ENCODE measurements at regions not wholly inside any gene's neighbourhood (a gene's known extent, or its start where the extent isn't known, plus 50 kb on each side); places are given as distances from the start of the nearest gene placed in this dataset.

DNA sequence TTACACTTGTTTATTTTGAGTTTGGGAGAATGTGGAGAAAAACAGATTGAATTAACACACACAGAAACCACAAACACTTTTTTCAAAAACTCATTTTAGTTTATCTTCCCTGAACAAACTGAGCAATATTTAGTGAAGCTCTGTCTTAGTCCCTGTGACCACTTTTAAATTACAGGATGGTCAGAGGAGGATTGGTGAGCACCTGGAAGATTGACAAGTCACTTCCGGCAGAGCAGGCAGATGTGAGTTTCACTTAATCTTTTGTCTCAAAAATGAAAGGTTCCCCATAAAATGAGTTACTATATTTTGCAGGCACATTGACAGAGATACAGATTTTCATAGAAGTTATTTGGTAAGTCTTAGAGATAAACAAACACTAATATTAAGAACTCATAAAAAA lies 970.1 kb downstream of the ADGRL3 start:
- no peak overlapping the region for H3K4me3 ChIP-seq (ENCODE audit: low read depth, low read length)
- no peaks in the 10 kb centered on the region for H3K36me3 ChIP-seq (ENCODE audit: control insufficient read depth in 1 of 2, insufficient read depth in 2 of 2, low read length in 2 of 2)
- H3K18ac ChIP-seq (ENCODE audit: low read length), result no peak overlapping the region
- no peak overlapping the region for H2AFZ ChIP-seq (ENCODE audit: insufficient read depth, low read length, poor library complexity)
- no peak overlapping the region for H2BK5ac ChIP-seq (ENCODE audit: low read depth, low read length, poor library complexity)
- H4K8ac ChIP-seq (ENCODE audit: low read depth, low read length), result no peak overlapping the region
- no peak overlapping the region for H4K12ac ChIP-seq (ENCODE audit: low read depth, low read length)
- no CpG with 5 or more reads among the region's 1 CpG for WGBS (ENCODE audit: extremely low coverage, insufficient coverage, insufficient read length)
- H3K79me2 ChIP-seq (ENCODE audit: control insufficient read depth, insufficient read depth, low read length, poor library complexity), result no peaks in the 10 kb centered on the region
- no peak overlapping the region for H3K23ac ChIP-seq (ENCODE audit: low read length)
- no peak overlapping the region for H3K27ac ChIP-seq (ENCODE audit: low read depth, low read length)
- H3K4me2 ChIP-seq (ENCODE audit: low read length), result no peak overlapping the region
- no peaks in the 10 kb centered on the region for H3K9me3 ChIP-seq (ENCODE audit: insufficient read depth, low read depth, low read length)
- H4K91ac ChIP-seq (ENCODE audit: low read depth, low read length), result no peak overlapping the region
- no peaks in the 10 kb centered on the region for H3K79me1 ChIP-seq (ENCODE audit: low read length)
- no peak overlapping the region for H2BK12ac ChIP-seq (ENCODE audit: low read length)
- no peaks in the 10 kb centered on the region for H3K27me3 ChIP-seq (ENCODE audit: insufficient read depth, low read length)
- H3K4ac ChIP-seq (ENCODE audit: low read depth, low read length), result no peak overlapping the region
- no peak for DNase-seq
- H3K14ac ChIP-seq (ENCODE audit: low read length), result no peak overlapping the region
- no peak overlapping the region for H3K9ac ChIP-seq (ENCODE audit: low read length)
- no peaks in the 10 kb centered on the region for H3K4me1 ChIP-seq (ENCODE audit: control insufficient read depth in 1 of 2, insufficient read depth in 2 of 2, low read length in 2 of 2)
- H2AK5ac ChIP-seq (ENCODE audit: low read length), result no peak overlapping the region
- no peak overlapping the region for H2BK120ac ChIP-seq (ENCODE audit: insufficient read depth, low read length, poor library complexity)

DNA sequence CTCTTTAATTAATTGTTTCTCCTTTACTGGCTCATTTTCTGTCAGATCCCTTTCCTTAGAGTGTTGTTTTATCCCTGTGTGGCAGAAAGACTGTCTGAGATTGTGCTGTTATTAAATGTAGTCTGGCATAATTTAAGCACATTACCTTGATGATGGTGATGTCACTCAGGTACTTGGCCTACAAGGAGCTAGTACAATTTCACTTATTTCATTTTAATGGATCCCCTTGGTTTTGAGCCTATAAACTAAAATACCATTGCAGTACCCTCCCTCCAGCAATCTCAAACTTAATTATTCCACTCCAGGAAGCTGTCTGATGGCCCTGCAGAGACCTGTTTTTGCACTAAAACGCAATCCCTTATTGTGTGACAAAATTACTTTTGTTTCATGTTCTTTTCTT lies 968.6 kb downstream of the ADGRL3 start:
- Histone ChIP-seq H3K4me1 (ENCODE audit: control insufficient read depth in 1 of 2, insufficient read depth in 2 of 2, low read length in 2 of 2) (no peaks in the 10 kb centered on the region), H3K27me3 (ENCODE audit: insufficient read depth, low read length) (no peaks in the 10 kb centered on the region), H3K27ac (ENCODE audit: low read depth, low read length) (no peak overlapping the region), H2BK5ac (ENCODE audit: low read depth, low read length, poor library complexity) (no peak overlapping the region), H3K4me3 (ENCODE audit: low read depth, low read length) (no peak overlapping the region), H3K18ac (ENCODE audit: low read length) (no peak overlapping the region), H2AFZ (ENCODE audit: insufficient read depth, low read length, poor library complexity) (no peak overlapping the region), H3K4me2 (ENCODE audit: low read length) (no peak overlapping the region), H3K4ac (ENCODE audit: low read depth, low read length) (no peak overlapping the region), H3K79me1 (ENCODE audit: low read length) (no peaks in the 10 kb centered on the region), H4K91ac (ENCODE audit: low read depth, low read length) (no peak overlapping the region), H2BK120ac (ENCODE audit: insufficient read depth, low read length, poor library complexity) (no peak overlapping the region), H3K79me2 (ENCODE audit: control insufficient read depth, insufficient read depth, low read length, poor library complexity) (no peaks in the 10 kb centered on the region), H3K36me3 (ENCODE audit: control insufficient read depth in 1 of 2, insufficient read depth in 2 of 2, low read length in 2 of 2) (no peaks in the 10 kb centered on the region), H3K23ac (ENCODE audit: low read length) (no peak overlapping the region), H3K9ac (ENCODE audit: low read length) (no peak overlapping the region), H2BK12ac (ENCODE audit: low read length) (no peak overlapping the region), H4K8ac (ENCODE audit: low read depth, low read length) (no peak overlapping the region), H3K14ac (ENCODE audit: low read length) (no peak overlapping the region), H3K9me3 (ENCODE audit: insufficient read depth, low read depth, low read length) (no peaks in the 10 kb centered on the region), H4K12ac (ENCODE audit: low read depth, low read length) (no peak overlapping the region), H2AK5ac (ENCODE audit: low read length) (no peak overlapping the region)
- no CpG with 5 or more reads among the region's 1 CpG for WGBS (ENCODE audit: extremely low coverage, insufficient coverage, insufficient read length)
- DNase-seq, result no peak

DNA sequence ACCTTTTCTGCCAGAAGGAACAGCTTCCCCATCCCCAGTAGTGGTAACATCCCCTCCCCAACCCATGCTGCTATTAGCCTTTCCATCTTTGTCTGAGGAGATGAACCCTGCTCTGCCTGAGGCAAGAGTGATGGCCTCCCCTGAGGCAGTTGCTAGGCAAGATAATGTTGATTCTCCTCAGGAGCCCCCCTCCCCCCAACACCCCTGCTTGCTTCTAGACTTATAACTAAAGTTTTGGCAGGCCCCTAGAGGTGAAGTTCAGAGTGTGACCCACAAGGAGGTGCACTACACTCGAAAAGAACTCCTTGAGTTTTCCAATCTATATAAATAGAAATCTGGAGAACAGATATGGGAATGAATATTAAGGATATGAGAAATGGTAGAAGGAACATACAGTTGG lies 962.5 kb downstream of the ADGRL3 start:
- Histone ChIP-seq H3K4me1 (ENCODE audit: control insufficient read depth in 1 of 2, insufficient read depth in 2 of 2, low read length in 2 of 2) (no peaks in the 10 kb centered on the region), H2AK5ac (ENCODE audit: low read length) (no peak overlapping the region), H3K18ac (ENCODE audit: low read length) (no peak overlapping the region), H4K91ac (ENCODE audit: low read depth, low read length) (no peak overlapping the region), H3K4me2 (ENCODE audit: low read length) (no peak overlapping the region), H3K27ac (ENCODE audit: low read depth, low read length) (no peak overlapping the region), H3K79me1 (ENCODE audit: low read length) (no peaks in the 10 kb centered on the region), H3K27me3 (ENCODE audit: insufficient read depth, low read length) (no peaks in the 10 kb centered on the region), H3K9me3 (ENCODE audit: insufficient read depth, low read depth, low read length) (peaks cover 2% of the 10 kb centered on the region), H4K8ac (ENCODE audit: low read depth, low read length) (no peak overlapping the region), H2BK120ac (ENCODE audit: insufficient read depth, low read length, poor library complexity) (no peak overlapping the region), H3K4ac (ENCODE audit: low read depth, low read length) (no peak overlapping the region), H4K12ac (ENCODE audit: low read depth, low read length) (no peak overlapping the region), H3K79me2 (ENCODE audit: control insufficient read depth, insufficient read depth, low read length, poor library complexity) (no peaks in the 10 kb centered on the region), H3K36me3 (ENCODE audit: control insufficient read depth in 1 of 2, insufficient read depth in 2 of 2, low read length in 2 of 2) (no peaks in the 10 kb centered on the region), H2BK5ac (ENCODE audit: low read depth, low read length, poor library complexity) (no peak overlapping the region), H3K4me3 (ENCODE audit: low read depth, low read length) (no peak overlapping the region), H3K14ac (ENCODE audit: low read length) (no peak overlapping the region), H3K9ac (ENCODE audit: low read length) (no peak overlapping the region), H3K23ac (ENCODE audit: low read length) (no peak overlapping the region), H2BK12ac (ENCODE audit: low read length) (no peak overlapping the region), H2AFZ (ENCODE audit: insufficient read depth, low read length, poor library complexity) (no peak overlapping the region)
- no peak for DNase-seq
- no CpG with 5 or more reads among the region's 1 CpG for WGBS (ENCODE audit: extremely low coverage, insufficient coverage, insufficient read length)

DNA sequence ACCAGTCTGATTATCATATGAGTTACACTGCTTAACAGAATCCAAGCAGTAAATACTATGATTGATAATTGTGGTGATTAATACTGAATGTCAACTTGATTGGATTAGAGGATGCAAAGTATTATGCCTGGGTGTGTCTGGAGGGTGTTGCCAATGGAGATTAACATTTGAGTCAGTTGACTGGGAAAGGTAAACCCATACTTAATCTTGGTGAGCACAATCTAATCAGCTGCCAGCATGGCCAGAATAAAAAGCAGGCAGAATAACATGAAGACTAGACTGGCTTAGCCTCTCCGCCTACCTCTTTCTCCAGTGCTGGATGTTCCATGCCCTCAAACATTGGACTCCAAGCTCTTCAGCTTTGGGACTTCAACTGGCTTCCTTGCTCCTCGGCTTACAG lies 961.3 kb downstream of the ADGRL3 start:
- peaks cover 2% of the 10 kb centered on the region for H3K9me3 ChIP-seq (ENCODE audit: insufficient read depth, low read depth, low read length)
- H3K14ac ChIP-seq (ENCODE audit: low read length), result no peak overlapping the region
- H3K23ac ChIP-seq (ENCODE audit: low read length), result no peak overlapping the region
- no peaks in the 10 kb centered on the region for H3K27me3 ChIP-seq (ENCODE audit: insufficient read depth, low read length)
- no peak overlapping the region for H3K4ac ChIP-seq (ENCODE audit: low read depth, low read length)
- H4K8ac ChIP-seq (ENCODE audit: low read depth, low read length), result no peak overlapping the region
- H2AK5ac ChIP-seq (ENCODE audit: low read length), result no peak overlapping the region
- H3K18ac ChIP-seq (ENCODE audit: low read length), result no peak overlapping the region
- no peak overlapping the region for H2BK120ac ChIP-seq (ENCODE audit: insufficient read depth, low read length, poor library complexity)
- no peaks in the 10 kb centered on the region for H3K79me2 ChIP-seq (ENCODE audit: control insufficient read depth, insufficient read depth, low read length, poor library complexity)
- H3K4me1 ChIP-seq (ENCODE audit: control insufficient read depth in 1 of 2, insufficient read depth in 2 of 2, low read length in 2 of 2), result no peaks in the 10 kb centered on the region
- H2AFZ ChIP-seq (ENCODE audit: insufficient read depth, low read length, poor library complexity), result no peak overlapping the region
- H2BK5ac ChIP-seq (ENCODE audit: low read depth, low read length, poor library complexity), result no peak overlapping the region
- no peaks in the 10 kb centered on the region for H3K36me3 ChIP-seq (ENCODE audit: control insufficient read depth in 1 of 2, insufficient read depth in 2 of 2, low read length in 2 of 2)
- H3K9ac ChIP-seq (ENCODE audit: low read length), result no peak overlapping the region
- H4K91ac ChIP-seq (ENCODE audit: low read depth, low read length), result no peak overlapping the region
- H3K79me1 ChIP-seq (ENCODE audit: low read length), result no peaks in the 10 kb centered on the region
- no CpG with 5 or more reads among the region's 2 CpGs for whole genome bisulfite sequencing (ENCODE audit: extremely low coverage, insufficient coverage, insufficient read length)
- H3K4me2 ChIP-seq (ENCODE audit: low read length), result no peak overlapping the region
- H4K12ac ChIP-seq (ENCODE audit: low read depth, low read length), result no peak overlapping the region
- H3K4me3 ChIP-seq (ENCODE audit: low read depth, low read length), result no peak overlapping the region
- no peak overlapping the region for H3K27ac ChIP-seq (ENCODE audit: low read depth, low read length)
- H2BK12ac ChIP-seq (ENCODE audit: low read length), result no peak overlapping the region
- DNase-seq, result no peak

All from trophoblast cell (in vitro differentiated cells and primary cell).